ENCODE measurements at regions not wholly inside any gene's neighbourhood (a gene's known extent, or its start where the extent isn't known, plus 50 kb on each side); places are given as distances from the start of the nearest gene placed in this dataset.
A peak's percentile ranks its signal among the peaks of the same experiment; 100 is the strongest.

DNA sequence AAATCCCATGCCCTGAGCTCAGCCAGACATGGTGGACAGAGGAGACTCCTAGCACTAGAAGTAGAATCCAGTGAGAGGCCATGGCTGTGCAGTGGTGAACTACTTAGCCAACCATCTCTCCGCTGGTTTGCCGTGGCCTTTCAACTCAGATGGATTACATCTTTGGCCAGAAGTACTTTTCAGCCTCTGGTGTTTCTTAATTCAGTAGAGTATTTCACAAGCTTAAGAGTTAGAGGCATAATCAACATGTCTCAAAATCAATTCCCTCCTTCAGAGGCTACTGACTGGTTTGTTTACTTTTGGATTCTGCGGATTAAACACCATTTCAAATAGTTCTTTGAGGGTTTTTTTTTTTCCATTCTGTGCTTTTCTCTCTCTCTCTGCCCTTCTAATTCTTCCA is 91.1 kb upstream of the PGRMC2 start:
- no peaks in the 10 kb centered on the region for H3K36me3 ChIP-seq (ENCODE audit: control insufficient read depth in 3 of 3, insufficient read depth in 3 of 3, low read length in 3 of 3)
- H3K27ac ChIP-seq (ENCODE audit: low read depth, low read length), result no peak overlapping the region
- peaks cover 0 to 10% (median 4%) of the 10 kb centered on the region in 3 donors for H3K4me1 ChIP-seq (ENCODE audit: control insufficient read depth in 3 of 3, insufficient read depth in 3 of 3, low read length in 3 of 3)
- no peak overlapping the region for H3K4me3 ChIP-seq (ENCODE audit: low read length in 3 of 3)
- no peaks in the 10 kb centered on the region for H3K9me3 ChIP-seq (ENCODE audit: control insufficient read depth in 3 of 3, low read length in 3 of 3)
- H3K27me3 ChIP-seq (ENCODE audit: control insufficient read depth in 3 of 3, insufficient read depth in 3 of 3, low read length in 3 of 3), result no peaks in the 10 kb centered on the region
- no peak overlapping the region for H3K9ac ChIP-seq (ENCODE audit: low read depth in 1 of 3, low read length in 3 of 3)

DNA sequence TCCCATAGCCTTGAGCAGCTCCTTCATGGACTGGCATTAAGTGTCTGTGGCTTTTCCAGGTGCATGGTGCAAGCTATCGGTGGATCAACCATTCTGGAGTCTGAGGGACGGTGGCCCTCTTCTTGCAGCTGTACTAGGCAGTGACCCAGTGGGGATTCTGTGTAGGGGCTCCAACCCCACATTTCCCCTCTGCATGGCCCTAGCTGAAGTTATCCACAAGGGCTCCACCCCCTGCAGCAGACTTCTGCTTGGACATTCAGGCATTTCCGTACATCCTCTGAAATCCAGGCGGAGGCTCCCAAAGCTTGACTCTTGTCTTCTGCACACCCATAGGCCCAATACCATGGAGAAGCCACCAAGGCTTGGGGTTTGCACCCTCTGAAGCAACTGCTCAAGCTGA is 89.3 kb upstream of the PGRMC2 start:
- Histone ChIP-seq H3K4me3 (ENCODE audit: low read length in 3 of 3) (no peak overlapping the region), H3K4me1 (ENCODE audit: control insufficient read depth in 3 of 3, insufficient read depth in 3 of 3, low read length in 3 of 3) (peaks cover 0 to 13% (median 8%) of the 10 kb centered on the region in 3 donors), H3K27me3 (ENCODE audit: control insufficient read depth in 3 of 3, insufficient read depth in 3 of 3, low read length in 3 of 3) (no peaks in the 10 kb centered on the region), H3K9me3 (ENCODE audit: control insufficient read depth in 3 of 3, low read length in 3 of 3) (no peaks in the 10 kb centered on the region), H3K9ac (ENCODE audit: low read depth in 1 of 3, low read length in 3 of 3) (no peak overlapping the region), H3K36me3 (ENCODE audit: control insufficient read depth in 3 of 3, insufficient read depth in 3 of 3, low read length in 3 of 3) (no peaks in the 10 kb centered on the region), H3K27ac (ENCODE audit: low read depth, low read length) (no peak overlapping the region)

DNA sequence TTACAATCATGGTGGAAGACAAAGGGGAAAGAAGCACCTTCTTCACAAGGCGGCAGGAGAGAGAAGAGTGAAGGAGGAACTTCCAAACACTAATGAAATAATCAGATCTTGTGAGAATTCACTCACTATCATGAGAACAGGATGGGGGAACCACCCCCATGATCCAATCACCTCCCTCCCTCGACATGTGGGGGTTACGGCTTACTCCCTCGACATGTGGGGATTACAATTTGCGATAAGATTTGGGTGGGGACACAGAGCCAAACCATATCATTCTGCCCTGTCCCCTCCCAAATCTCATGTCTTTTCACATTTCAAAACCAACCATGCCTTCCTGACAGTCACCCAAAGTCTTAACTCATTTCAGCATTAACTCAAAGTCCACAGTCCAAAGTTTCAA is 88.7 kb upstream of the PGRMC2 start:
- Histone ChIP-seq H3K27me3 (ENCODE audit: control insufficient read depth in 3 of 3, insufficient read depth in 3 of 3, low read length in 3 of 3) (no peaks in the 10 kb centered on the region), H3K9me3 (ENCODE audit: control insufficient read depth in 3 of 3, low read length in 3 of 3) (no peaks in the 10 kb centered on the region), H3K9ac (ENCODE audit: low read depth in 1 of 3, low read length in 3 of 3) (no peak overlapping the region), H3K4me3 (ENCODE audit: low read length in 3 of 3) (no peak overlapping the region), H3K27ac (ENCODE audit: low read depth, low read length) (no peak overlapping the region), H3K4me1 (ENCODE audit: control insufficient read depth in 3 of 3, insufficient read depth in 3 of 3, low read length in 3 of 3) (peaks cover 6 to 17% (median 13%) of the 10 kb centered on the region in 3 donors), H3K36me3 (ENCODE audit: control insufficient read depth in 3 of 3, insufficient read depth in 3 of 3, low read length in 3 of 3) (no peaks in the 10 kb centered on the region)

DNA sequence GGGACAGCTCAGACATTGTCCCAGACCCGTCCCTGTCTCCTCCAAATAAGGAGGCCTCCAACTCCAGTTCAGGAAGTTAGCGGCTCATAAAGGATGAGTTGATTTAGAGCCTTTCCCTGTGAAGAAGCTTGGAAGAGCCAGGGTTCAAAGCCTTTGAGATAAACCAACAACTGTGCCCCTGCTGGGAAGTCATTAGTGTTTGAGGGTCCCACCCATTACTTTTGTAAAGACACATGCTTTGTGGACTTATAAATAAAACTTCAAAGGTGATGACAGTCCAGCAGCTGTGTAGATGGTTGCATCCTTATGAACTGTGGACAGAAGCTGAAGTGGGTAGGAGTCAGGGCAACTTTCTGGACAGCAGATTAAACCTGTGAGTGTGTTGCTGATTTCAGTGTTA is 86.0 kb upstream of the PGRMC2 start:
- no peak overlapping the region for H3K4me3 ChIP-seq (ENCODE audit: low read length in 3 of 3)
- H3K27me3 ChIP-seq (ENCODE audit: control insufficient read depth in 3 of 3, insufficient read depth in 3 of 3, low read length in 3 of 3), result no peaks in the 10 kb centered on the region
- no peak overlapping the region for H3K27ac ChIP-seq (ENCODE audit: low read depth, low read length)
- peaks cover 15 to 20% (median 19%) of the 10 kb centered on the region in 3 donors for H3K4me1 ChIP-seq (ENCODE audit: control insufficient read depth in 3 of 3, insufficient read depth in 3 of 3, low read length in 3 of 3)
- H3K36me3 ChIP-seq (ENCODE audit: control insufficient read depth in 3 of 3, insufficient read depth in 3 of 3, low read length in 3 of 3), result no peaks in the 10 kb centered on the region
- no peaks in the 10 kb centered on the region for H3K9me3 ChIP-seq (ENCODE audit: control insufficient read depth in 3 of 3, low read length in 3 of 3)
- H3K9ac ChIP-seq (ENCODE audit: low read depth in 1 of 3, low read length in 3 of 3), result no peak overlapping the region

DNA sequence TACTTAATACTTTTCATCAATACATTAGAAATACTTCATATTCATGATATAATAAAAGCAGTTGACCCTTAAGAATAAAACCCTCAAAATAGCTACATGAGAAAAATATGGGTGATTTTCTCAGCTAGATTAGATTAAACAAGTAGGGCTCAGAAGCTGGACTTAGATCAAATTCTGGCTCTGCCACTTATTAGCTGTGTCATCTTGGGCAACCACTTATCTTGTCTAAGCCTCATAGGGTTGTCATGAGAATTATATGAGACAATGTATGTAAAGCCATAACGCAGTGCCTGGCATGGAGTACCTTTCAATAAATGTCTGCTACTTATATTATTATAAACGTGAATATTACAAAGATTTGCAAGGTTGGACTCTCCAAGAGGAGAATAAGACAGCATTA is 84.3 kb upstream of the PGRMC2 start:
- Histone ChIP-seq H3K4me3 (ENCODE audit: low read length in 3 of 3) (peak overlapping the region in 1 of 3 donors; percentile 14), H3K4me1 (ENCODE audit: control insufficient read depth in 3 of 3, insufficient read depth in 3 of 3, low read length in 3 of 3) (peaks cover 15 to 20% (median 19%) of the 10 kb centered on the region in 3 donors), H3K27ac (ENCODE audit: low read depth, low read length) (peak overlapping the region; percentile 96), H3K27me3 (ENCODE audit: control insufficient read depth in 3 of 3, insufficient read depth in 3 of 3, low read length in 3 of 3) (no peaks in the 10 kb centered on the region), H3K36me3 (ENCODE audit: control insufficient read depth in 3 of 3, insufficient read depth in 3 of 3, low read length in 3 of 3) (no peaks in the 10 kb centered on the region), H3K9ac (ENCODE audit: low read depth in 1 of 3, low read length in 3 of 3) (no peak overlapping the region), H3K9me3 (ENCODE audit: control insufficient read depth in 3 of 3, low read length in 3 of 3) (no peaks in the 10 kb centered on the region)

DNA sequence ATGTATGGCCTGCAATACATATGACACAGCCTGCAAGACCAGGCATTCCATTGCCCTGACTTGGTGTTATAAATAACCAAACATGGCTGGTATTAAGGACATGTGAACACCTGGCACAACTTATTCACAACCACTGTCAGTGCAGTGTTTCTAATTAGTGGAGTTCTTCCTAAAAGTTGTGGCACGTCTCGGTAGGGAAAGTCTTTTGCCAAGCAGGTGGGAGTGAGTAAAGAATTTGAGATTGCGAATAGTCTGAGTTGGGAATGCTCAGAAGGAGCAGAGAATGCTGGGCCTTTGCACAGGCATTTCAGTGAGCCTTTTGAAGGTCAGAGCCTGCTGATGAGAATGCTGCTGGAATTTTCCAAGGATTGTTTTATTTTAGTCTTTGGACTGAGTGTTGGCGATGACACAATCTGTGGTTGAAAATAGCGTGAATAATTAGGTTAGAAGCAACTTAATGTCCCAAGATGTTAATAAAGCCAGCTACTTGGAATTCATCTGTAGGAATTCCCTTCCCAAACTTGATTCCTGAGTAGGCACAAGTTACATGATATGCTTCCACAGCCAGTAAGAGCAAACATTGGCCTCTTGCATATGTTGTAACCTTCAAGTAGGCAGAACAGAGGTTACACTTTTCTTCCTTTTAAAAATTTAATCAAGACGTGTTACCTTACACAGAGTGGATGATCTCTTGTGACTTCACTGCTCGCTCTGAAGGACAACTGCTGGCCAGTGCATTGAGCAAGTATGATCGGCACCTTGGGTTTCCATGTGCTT is 83.6 kb upstream of the PGRMC2 start:
- Histone ChIP-seq H3K36me3 (ENCODE audit: control insufficient read depth in 3 of 3, insufficient read depth in 3 of 3, low read length in 3 of 3) (no peaks in the 10 kb centered on the region), H3K4me3 (ENCODE audit: low read length in 3 of 3) (peak overlapping the region in 2 of 3 donors; percentile 14 to 33), H3K9ac (ENCODE audit: low read depth in 1 of 3, low read length in 3 of 3) (peak overlapping the region in 2 of 3 donors; percentile 24 to 60), H3K27me3 (ENCODE audit: control insufficient read depth in 3 of 3, insufficient read depth in 3 of 3, low read length in 3 of 3) (no peaks in the 10 kb centered on the region), H3K9me3 (ENCODE audit: control insufficient read depth in 3 of 3, low read length in 3 of 3) (no peaks in the 10 kb centered on the region), H3K4me1 (ENCODE audit: control insufficient read depth in 3 of 3, insufficient read depth in 3 of 3, low read length in 3 of 3) (peaks cover 15 to 20% (median 19%) of the 10 kb centered on the region in 3 donors), H3K27ac (ENCODE audit: low read depth, low read length) (peak overlapping the region; percentile 96)

DNA sequence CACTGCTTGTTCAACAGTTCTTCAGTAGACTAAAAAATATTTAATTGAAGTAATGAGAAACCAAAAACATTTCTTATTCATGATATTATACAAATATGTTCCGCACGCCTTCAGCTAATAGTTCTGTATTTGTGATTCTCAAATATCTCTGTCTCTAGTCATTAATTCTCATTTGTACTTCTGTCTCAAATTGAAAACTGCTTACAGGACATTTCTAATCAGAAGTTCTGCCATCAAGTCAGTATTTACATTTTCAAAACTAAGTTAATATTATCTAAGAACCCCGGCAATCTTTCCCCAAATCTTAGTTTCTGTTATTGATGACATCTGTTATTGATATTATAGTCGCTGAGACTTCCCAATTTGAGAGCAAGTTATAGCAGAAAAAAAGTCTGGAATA is 78.6 kb upstream of the PGRMC2 start:
- Histone ChIP-seq H3K4me3 (ENCODE audit: low read length in 3 of 3) (no peak overlapping the region), H3K4me1 (ENCODE audit: control insufficient read depth in 3 of 3, insufficient read depth in 3 of 3, low read length in 3 of 3) (peaks cover 8 to 12% (median 9%) of the 10 kb centered on the region in 3 donors), H3K36me3 (ENCODE audit: control insufficient read depth in 3 of 3, insufficient read depth in 3 of 3, low read length in 3 of 3) (no peaks in the 10 kb centered on the region), H3K27ac (ENCODE audit: low read depth, low read length) (no peak overlapping the region), H3K9ac (ENCODE audit: low read depth in 1 of 3, low read length in 3 of 3) (no peak overlapping the region), H3K27me3 (ENCODE audit: control insufficient read depth in 3 of 3, insufficient read depth in 3 of 3, low read length in 3 of 3) (no peaks in the 10 kb centered on the region), H3K9me3 (ENCODE audit: control insufficient read depth in 3 of 3, low read length in 3 of 3) (no peaks in the 10 kb centered on the region)

DNA sequence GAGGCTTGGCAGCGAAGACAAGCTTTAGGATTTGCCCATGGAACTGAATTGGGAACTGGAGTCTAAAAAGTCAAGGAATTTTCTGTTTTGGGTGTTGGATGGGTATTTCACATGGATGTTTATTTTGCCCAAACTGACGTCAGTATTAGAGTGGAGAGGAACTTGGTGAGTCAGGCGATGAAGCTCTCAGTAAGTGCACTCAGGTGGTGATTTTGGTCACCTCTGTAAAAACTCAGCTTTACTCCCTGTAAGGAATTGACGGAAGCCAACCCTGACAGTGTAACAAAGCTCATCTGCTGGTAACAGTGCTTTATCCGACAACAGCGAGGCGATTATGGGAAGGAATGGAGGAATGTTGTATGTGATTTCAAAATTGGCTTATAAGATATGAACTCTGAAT is 77.0 kb upstream of the PGRMC2 start:
- peaks cover 0 to 3% (median 0%) of the 10 kb centered on the region in 3 donors for H3K4me1 ChIP-seq (ENCODE audit: control insufficient read depth in 3 of 3, insufficient read depth in 3 of 3, low read length in 3 of 3)
- H3K27ac ChIP-seq (ENCODE audit: low read depth, low read length), result no peak overlapping the region
- no peaks in the 10 kb centered on the region for H3K36me3 ChIP-seq (ENCODE audit: control insufficient read depth in 3 of 3, insufficient read depth in 3 of 3, low read length in 3 of 3)
- no peaks in the 10 kb centered on the region for H3K9me3 ChIP-seq (ENCODE audit: control insufficient read depth in 3 of 3, low read length in 3 of 3)
- no peaks in the 10 kb centered on the region for H3K27me3 ChIP-seq (ENCODE audit: control insufficient read depth in 3 of 3, insufficient read depth in 3 of 3, low read length in 3 of 3)
- no peak overlapping the region for H3K9ac ChIP-seq (ENCODE audit: low read depth in 1 of 3, low read length in 3 of 3)
- H3K4me3 ChIP-seq (ENCODE audit: low read length in 3 of 3), result no peak overlapping the region

DNA sequence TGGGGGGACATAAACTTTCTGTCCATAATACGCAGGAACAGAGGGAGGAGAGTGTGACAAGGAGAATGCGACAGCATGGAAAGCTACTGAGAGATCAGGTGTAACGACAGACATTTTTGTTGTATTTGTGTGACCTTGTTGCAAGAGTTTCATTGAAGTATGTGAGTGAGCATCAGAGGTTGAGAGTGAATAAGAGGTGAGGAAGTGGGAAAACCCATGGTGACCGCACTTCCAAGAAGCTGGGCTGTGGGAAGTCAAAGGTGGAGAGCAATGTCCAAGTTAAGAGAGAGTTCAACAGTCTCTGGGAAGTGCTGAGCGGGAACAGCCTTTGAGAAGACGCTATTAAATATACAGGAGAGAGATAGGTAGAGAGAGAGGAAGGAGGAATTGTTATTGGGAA is 76.4 kb upstream of the PGRMC2 start:
- Histone ChIP-seq H3K9me3 (ENCODE audit: control insufficient read depth in 3 of 3, low read length in 3 of 3) (no peaks in the 10 kb centered on the region), H3K4me3 (ENCODE audit: low read length in 3 of 3) (no peak overlapping the region)

DNA sequence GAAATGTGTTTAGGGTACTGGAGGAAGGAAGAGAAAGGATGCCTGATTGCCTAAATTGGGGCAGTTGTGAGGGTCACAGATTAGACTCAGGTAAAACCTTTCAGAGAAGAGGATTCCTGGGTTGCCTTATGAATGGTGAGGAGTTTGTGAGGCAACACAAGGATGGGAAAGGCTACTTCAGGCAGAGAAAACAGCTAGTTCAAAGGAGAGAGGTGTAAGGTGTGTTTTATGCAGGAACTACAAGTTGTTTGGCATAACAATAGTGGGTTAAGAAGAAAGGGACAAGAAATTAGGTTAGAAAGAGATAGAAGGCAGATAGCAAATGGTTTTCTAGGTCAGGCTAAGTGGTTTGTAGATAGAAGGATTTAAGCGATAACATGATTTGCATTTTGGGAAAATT is 75.1 kb upstream of the PGRMC2 start:
- no peaks in the 10 kb centered on the region for H3K27me3 ChIP-seq (ENCODE audit: control insufficient read depth in 3 of 3, insufficient read depth in 3 of 3, low read length in 3 of 3)
- H3K36me3 ChIP-seq (ENCODE audit: control insufficient read depth in 3 of 3, insufficient read depth in 3 of 3, low read length in 3 of 3), result no peaks in the 10 kb centered on the region
- no peak overlapping the region for H3K4me3 ChIP-seq (ENCODE audit: low read length in 3 of 3)
- H3K9me3 ChIP-seq (ENCODE audit: control insufficient read depth in 3 of 3, low read length in 3 of 3), result no peaks in the 10 kb centered on the region
- H3K27ac ChIP-seq (ENCODE audit: low read depth, low read length), result no peak overlapping the region
- no peak overlapping the region for H3K9ac ChIP-seq (ENCODE audit: low read depth in 1 of 3, low read length in 3 of 3)
- peaks cover 13 to 21% (median 15%) of the 10 kb centered on the region in 3 donors for H3K4me1 ChIP-seq (ENCODE audit: control insufficient read depth in 3 of 3, insufficient read depth in 3 of 3, low read length in 3 of 3)

More for the DNA sequence above, 76.4 kb upstream of the PGRMC2 start:
- Histone ChIP-seq H3K9ac (ENCODE audit: low read depth in 1 of 3, low read length in 3 of 3) (no peak overlapping the region), H3K36me3 (ENCODE audit: control insufficient read depth in 3 of 3, insufficient read depth in 3 of 3, low read length in 3 of 3) (no peaks in the 10 kb centered on the region), H3K27me3 (ENCODE audit: control insufficient read depth in 3 of 3, insufficient read depth in 3 of 3, low read length in 3 of 3) (no peaks in the 10 kb centered on the region), H3K27ac (ENCODE audit: low read depth, low read length) (no peak overlapping the region), H3K4me1 (ENCODE audit: control insufficient read depth in 3 of 3, insufficient read depth in 3 of 3, low read length in 3 of 3) (peaks cover 2 to 9% (median 3%) of the 10 kb centered on the region in 3 donors)

All from skeletal muscle tissue (tissue), 3 donors.